ENCODE measurements at regions not wholly inside any gene's neighbourhood (a gene's known extent, or its start where the extent isn't known, plus 50 kb on each side); places are given as distances from the start of the nearest gene placed in this dataset.
"Not testable (repeated sequence)": the region's sequence is repeated elsewhere in the genome, so short reads cannot be mapped to it uniquely, and the experiment has no call there.

GRCh38 chr19:30066781-30067759 lies 125.0 kb downstream of the URI1 start:
- peak in 2 of 10 donors; percentile 27 to 42 for DNase-seq
- intact Hi-C loops (cut with DNase I), result no loop called here

- DNase-seq; intact Hi-C loops (cut with DNase I): not testable (repeated sequence)
Measured at GRCh38 chr19:30067956-30068506, 126.0 kb downstream of the URI1 start.

DNA sequence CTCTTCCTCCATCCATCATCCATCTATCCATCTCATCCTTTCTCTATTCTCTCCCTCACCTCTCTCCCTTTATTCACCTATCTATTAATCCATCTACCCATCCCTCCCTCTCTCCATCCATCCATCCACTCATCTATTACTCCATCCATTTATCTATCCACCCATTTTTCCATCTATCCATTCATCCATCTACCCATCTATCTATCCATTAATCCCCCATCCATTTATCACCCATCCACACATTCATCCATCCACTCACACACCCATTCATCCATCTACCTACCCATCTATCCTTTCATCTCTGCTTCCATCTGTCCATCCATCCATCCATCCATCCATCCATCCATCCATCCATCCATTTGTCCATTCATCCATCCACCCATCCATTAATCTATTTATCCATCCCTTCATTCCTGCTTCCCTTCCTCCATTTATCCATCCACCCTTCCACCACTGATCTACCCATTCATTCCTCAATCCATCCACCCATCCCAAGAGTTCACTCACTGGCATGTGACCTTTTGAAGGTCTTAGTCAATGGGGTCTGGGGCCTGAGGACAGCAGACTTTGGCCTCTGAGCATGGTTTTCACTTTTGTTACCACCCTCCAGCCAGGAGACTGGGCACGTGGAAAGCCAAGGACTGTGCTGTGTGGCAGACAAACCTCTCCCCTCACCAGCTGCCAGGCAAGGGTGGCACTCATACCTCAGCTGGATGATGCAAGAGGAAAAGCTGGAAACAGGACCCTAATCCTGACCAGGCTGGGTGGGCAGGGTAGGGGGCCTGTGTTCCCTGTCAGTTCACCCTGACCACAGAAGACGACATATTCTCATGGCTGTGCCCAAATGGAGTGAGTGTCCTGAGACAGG lies 126.7 kb downstream of the URI1 start:
- intact Hi-C loops (cut with DNase I), result no loop called here
- peak in 1 of 10 donors; percentile 57 for DNase-seq

GRCh38 chr19:30069535-30070197 lies 127.6 kb downstream of the URI1 start:
- DNase-seq, result peak in 4 of 10 donors; percentile 1 to 69 (median 52)
- intact Hi-C loops (cut with DNase I), result no loop called here

- intact Hi-C loops (cut with DNase I), result no loop called here
- DNase-seq, result peak in 4 of 10 donors; percentile 1 to 68 (median 56)
Measured at GRCh38 chr19:30070198-30070967, 128.3 kb downstream of the URI1 start.

DNA sequence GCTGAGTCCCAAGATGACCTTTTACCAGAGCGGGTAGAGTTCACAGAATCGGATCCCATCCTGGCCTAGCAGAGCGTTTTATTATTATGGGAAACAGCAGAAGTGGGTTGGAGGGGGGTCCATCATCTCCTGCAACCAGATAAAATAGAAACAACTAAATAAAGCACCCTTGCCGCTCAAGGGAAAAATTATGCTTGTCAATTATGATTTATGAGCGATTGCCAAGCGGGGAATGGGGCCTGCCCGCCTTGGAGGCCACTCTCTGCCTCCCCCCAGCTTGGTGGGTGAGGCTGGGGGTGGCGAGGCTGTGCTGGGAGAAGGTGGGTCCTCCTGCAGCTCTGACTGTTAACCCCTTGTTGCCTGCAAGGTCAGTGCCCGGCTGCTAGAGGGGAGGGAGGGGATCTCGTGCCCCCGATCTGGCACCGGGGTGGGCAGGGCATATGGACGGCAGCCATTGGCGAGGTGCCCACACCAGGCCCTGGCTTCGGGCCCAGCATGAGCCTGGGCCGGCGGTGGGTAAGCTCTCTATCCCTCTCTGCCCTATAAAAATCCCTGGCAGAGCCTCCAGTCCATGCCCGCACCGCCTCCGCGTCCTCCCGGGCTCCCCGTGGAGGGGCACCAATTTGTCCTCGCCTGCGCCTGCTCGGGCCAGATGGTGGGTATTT lies 129.1 kb downstream of the URI1 start:
- DNase-seq, result peak in 4 of 10 donors; percentile 38 to 88 (median 77)

GRCh38 chr19:30071871-30072270 lies 129.8 kb downstream of the URI1 start:
- intact Hi-C loops (cut with DNase I), result no loop called here
- DNase-seq, result peak in 5 of 10 donors; percentile 3 to 79 (median 59)

More for the DNA sequence above, 129.1 kb downstream of the URI1 start:
- intact Hi-C loops (cut with DNase I), result no loop called here

GRCh38 chr19:30073152-30074000 lies 131.3 kb downstream of the URI1 start:
- intact Hi-C loops (cut with DNase I), result no loop called here
- DNase-seq, result peak in 5 of 10 donors; percentile 2 to 45 (median 31)

- peak in 4 of 10 donors; percentile 3 to 70 (median 11) for DNase-seq
- intact Hi-C loops (cut with DNase I), result no loop called here
Measured at GRCh38 chr19:30074096-30074495, 132.1 kb downstream of the URI1 start.

GRCh38 chr19:30074741-30075715 lies 133.0 kb downstream of the URI1 start:
- intact Hi-C loops (cut with DNase I), result no loop called here
- DNase-seq, result peak in 4 of 10 donors; percentile 6 to 77 (median 67)

- intact Hi-C loops (cut with DNase I), result no loop called here
- DNase-seq, result peak in 4 of 10 donors; percentile 1 to 75 (median 44)
Measured at GRCh38 chr19:30076101-30076551, 134.1 kb downstream of the URI1 start.

- intact Hi-C loops (cut with DNase I), result no loop called here
- peak in 4 of 10 donors; percentile 3 to 81 (median 58) for DNase-seq
Measured at GRCh38 chr19:30076751-30077670, 135.0 kb downstream of the URI1 start.

DNA sequence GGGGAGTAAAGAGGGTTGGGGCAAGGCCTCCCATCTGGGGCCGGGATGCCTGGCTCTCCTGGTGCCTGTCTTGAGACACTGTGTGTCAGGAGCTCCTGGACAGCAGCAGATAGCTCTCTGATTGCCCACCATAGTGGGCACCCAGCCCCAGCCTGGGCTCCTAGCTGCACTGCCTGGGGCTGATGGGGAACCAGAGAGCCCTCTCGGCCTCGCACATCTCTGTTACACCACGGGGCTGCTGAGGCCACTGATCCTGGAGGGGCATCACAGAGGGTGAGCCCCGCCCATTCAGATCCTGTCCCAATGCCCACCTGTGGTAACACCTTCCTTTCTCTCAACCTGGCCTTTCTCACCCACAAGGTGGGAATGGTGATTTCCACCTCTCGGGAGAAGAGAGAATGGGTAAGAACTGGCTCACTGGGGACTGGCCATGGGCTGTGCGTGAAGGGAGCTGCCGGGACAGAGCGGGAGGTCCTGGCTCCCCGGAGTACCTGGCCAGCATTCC lies 135.9 kb downstream of the URI1 start:
- peak in 3 of 10 donors; percentile 51 to 64 (median 63) for DNase-seq
- intact Hi-C loops (cut with DNase I), result no loop called here

DNA sequence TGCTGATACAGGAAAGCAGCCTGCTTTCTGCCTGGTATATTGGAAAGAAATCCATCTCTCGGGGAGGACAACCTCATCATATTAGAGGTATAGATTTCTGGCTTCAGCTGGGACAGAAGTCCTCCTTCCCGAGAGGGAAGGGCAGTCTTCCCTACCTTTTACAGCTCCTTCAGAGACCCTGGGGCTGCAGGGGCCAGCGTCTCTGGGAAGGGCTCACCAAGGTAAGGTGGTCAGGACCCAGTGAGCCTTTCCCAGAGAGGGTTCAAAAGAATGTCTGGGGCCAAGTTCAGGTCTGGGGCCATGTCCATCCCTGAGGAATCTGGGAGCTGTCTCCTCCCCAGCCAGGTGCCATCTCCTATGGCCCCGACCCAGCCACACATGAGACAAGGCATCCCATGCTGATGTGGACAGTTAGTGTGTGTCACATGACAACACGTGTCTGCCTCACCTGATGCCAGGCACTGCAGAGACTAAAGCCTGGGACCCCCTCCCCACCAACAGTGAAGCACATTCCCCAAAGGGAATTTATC lies 136.4 kb downstream of the URI1 start:
- DNase-seq, result peak in 3 of 10 donors; percentile 19 to 57 (median 50)
- intact Hi-C loops (cut with DNase I), result no loop called here

- no peak for DNase-seq
- intact Hi-C loops (cut with DNase I), result no loop called here
Measured at GRCh38 chr19:30079200-30079599, 137.2 kb downstream of the URI1 start.

All from posterior cingulate gyrus (tissue), 11 donors.